Endothelial cell of umbilical vein (primary cell): ENCODE measurements at regions not wholly inside any gene's neighbourhood (a gene's known extent, or its start where the extent isn't known, plus 50 kb on each side); places are given as distances from the start of the nearest gene placed in this dataset.

Experiments used
- EZH2 ChIP-seq: IDR thresholded peaks from 2 replicates; pipeline ENCODE4 v1.6.1; 2012; ENCODE audit warnings: borderline replicate concordance, low read depth, mild to moderate bottlenecking, moderate library complexity, low read length, inconsistent platforms; ENCODE audit not compliant: severe bottlenecking
- POLR2A ChIP-seq: IDR thresholded peaks from 2 replicates; pipeline ENCODE4 v1.6.1; 2012; ENCODE audit warnings: low read depth, mild to moderate bottlenecking, control low read depth, low read length
- TF ChIP-seq, protein P1 (sequence below), 2 donors: IDR thresholded peaks; 1 replicate in 1 of 2; 2 replicates in 1 of 2; pipeline ENCODE4 v1.5.1; 2011; ENCODE audit warnings: low read length in 2 of 2, mild to moderate bottlenecking in 2 of 2, moderate library complexity in 2 of 2, control low read depth in 1 of 2, inconsistent platforms in 1 of 2, low read depth in 1 of 2; ENCODE audit not compliant: insufficient read depth in 1 of 2; ENCODE audit errors: extremely low read depth in 1 of 2

DNA sequence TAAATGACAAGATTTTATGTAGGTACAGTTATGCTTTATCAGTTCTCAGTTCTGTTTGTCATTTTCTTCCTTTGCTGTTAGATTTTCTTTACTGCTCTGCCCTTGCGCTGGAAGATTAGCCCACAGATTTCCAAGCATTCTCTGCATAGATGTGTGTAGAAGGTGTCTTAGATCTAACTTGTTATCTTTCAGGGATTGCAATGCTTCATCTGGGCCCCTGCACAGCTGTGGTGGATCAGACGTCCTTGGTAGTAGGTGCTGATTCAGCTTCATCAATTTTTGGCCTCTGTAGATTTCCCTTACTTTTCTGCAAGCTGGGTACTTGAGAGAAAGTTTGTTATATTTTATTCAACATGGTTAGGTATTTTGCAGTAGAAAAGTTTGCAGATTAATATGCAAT, 115.3 kb upstream of the LINC00305 start:
- TF ChIP-seq, protein P1, sequence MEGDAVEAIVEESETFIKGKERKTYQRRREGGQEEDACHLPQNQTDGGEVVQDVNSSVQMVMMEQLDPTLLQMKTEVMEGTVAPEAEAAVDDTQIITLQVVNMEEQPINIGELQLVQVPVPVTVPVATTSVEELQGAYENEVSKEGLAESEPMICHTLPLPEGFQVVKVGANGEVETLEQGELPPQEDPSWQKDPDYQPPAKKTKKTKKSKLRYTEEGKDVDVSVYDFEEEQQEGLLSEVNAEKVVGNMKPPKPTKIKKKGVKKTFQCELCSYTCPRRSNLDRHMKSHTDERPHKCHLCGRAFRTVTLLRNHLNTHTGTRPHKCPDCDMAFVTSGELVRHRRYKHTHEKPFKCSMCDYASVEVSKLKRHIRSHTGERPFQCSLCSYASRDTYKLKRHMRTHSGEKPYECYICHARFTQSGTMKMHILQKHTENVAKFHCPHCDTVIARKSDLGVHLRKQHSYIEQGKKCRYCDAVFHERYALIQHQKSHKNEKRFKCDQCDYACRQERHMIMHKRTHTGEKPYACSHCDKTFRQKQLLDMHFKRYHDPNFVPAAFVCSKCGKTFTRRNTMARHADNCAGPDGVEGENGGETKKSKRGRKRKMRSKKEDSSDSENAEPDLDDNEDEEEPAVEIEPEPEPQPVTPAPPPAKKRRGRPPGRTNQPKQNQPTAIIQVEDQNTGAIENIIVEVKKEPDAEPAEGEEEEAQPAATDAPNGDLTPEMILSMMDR (IDR thresholded peaks at IDR 0.05; ENCODE audit: extremely low read depth in 1 of 2, insufficient read depth in 1 of 2, low read depth in 1 of 2, low read length in 2 of 2) = no peak
- TF ChIP-seq POLR2A (no peak), EZH2 (no peak)
